UCSD-AML1 (cell line): ENCODE measurements at regions not wholly inside any gene's neighbourhood (a gene's known extent, or its start where the extent isn't known, plus 50 kb on each side); places are given as distances from the start of the nearest gene placed in this dataset.
"Not testable (repeated sequence)": the region's sequence is repeated elsewhere in the genome, so short reads cannot be mapped to it uniquely, and the experiment has no call there.

Experiments
- DNase-seq: peaks from one replicate; lab custom pipeline; 2025; ENCODE audit not compliant: unreplicated experiment; lab: John Stamatoyannopoulos, UW

DNA sequence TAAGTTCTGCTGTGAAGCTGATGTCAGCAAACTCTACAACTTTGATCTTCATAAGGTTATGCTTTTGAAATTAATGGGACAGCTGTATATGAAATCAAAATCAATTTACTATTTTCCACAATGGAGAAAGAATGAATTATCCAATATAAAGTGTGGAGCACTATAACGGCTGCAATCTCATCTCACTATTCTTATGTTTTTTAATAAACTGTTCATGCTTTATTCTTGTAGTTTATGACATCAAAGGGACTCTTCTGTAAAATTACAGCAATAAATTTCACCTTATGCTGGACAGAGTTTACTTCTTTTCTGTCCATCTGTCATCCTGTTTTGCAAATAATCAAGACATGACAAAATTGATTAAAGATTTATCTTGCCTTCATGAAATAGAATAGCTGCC, 192.5 kb downstream of the TECRL start:
- no peak for DNase-seq

DNA sequence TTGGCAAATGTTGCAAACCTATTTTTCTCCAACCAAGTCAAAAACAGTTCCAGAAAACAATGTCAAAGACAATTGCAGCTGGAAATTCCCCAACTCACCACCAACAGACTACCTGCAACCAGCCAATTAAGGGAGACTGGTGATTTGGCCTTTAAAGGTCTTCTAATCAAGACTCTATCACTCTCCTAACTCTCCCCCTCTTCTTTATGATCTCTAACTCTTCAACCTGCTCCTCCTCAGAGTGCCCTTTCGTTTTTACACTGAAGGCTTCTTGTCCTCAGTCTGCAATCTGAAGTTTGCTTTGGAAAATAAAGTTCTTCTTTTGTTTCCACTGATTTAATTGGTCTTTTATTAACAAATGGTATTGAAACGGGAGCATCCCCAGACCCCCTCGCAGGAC, 203.9 kb downstream of the TECRL start:
- DNase-seq = no peak

DNA sequence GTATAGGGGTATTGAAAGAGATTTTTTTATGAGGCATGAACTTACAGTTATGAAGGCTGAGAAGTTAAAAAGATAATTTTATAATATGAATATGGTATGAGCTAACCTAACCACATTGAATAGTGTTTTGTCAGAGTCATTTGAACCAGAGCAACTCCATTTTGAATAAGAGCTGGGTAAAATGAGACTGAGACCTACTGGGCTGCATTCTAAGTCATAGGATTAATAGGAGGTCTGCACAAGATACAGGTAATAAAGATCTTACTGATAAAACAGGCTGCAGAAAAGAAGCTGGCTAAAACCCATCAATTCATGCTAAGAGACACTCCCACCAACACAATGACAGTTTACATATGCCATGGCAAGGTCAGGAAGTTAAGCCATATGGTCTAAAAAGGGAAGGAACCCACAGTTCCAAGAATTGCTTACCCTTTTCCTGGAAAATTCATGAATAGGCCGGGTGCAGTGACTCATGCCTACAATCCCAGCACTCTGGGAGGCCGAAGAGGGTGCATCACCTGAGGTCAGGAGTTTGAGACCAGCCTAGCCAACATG, 209.2 kb downstream of the TECRL start:
- DNase-seq = peak; percentile 52

- DNase-seq = no peak
These were observed 213.7 kb downstream of the TECRL start for GRCh38 chr4:64195582-64195981.

DNA sequence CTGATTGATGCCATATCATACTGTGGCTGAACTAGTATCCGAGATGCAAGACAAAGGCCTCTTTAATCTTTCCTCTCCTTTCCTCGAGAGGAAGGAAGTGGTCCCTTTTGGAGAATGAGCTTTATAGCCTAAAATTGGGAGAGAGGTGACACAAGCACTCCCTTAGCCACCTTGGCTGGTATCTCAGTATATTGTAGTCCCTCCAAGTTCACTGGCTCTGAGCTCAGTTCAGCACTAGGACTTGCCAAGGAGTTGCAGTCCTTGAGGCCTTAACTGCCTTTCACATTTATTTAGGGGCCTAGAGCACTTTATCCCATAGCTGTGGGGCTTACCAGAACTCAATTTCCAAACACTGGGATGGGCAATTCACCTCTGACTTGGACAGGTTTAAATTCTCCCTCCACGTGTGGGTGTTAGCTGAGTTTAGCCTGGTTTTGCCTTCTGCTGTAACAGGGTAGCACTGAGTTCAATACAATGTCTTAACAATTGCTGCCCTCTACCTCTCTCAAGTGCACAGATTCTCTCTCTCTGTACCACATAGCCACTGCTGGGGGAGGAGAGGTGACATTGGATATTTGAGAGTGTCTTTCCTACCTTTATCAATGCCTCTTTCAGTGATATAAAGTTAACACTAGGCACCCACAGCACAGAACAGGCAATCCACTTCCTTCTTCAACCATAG, 216.4 kb downstream of the TECRL start:
- peak; percentile 7 for DNase-seq

DNA sequence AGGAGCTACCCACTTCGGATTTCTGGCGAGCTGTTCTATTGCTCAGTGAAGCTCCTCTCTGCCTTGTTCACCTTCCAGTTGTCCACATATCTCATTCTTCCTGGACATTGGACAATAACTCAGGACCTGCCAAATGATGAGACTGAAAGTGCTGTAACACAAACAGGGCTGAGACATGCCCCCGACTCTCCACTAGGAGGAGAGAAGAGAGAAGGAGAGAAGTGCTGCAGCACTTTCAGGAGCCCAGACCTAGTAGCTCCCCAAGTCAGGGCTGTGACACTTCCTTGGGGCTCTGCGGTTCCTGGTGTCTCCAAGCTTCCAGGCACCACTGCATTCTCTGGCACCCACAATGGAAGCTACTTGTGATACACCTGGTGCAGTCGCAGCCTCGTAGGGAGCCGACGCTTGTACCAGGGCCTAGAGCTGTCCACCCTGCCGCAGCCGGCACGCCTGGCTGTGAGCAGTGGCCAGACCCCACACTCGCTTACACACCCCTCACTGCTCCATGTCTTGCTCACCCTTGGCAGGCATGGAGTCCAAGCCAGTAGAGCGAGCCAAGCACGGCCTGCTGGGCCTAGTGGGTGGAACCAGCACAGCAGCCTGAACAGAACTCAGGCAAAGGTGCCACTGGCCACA, 234.9 kb downstream of the TECRL start:
- DNase-seq = peak; percentile 8

DNA sequence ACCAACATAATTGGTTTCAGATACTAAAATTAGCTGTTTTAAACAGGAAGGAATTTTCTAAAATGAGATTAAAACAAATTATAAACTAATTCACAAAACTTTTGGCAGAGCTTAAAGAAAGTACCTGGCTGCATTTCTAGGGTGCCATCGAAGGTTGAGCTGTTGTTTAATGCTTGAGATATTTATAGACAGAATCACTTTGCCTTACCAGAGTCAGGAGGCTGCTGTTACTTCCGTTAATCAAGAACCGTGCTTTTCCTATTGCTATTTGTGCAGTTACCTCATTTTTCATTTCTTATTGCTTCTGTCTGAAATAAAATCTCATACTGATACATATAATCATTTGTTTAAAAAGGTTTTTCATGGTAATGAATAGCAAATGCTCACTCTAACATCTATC, 242.9 kb downstream of the TECRL start:
- no peak for DNase-seq

DNA sequence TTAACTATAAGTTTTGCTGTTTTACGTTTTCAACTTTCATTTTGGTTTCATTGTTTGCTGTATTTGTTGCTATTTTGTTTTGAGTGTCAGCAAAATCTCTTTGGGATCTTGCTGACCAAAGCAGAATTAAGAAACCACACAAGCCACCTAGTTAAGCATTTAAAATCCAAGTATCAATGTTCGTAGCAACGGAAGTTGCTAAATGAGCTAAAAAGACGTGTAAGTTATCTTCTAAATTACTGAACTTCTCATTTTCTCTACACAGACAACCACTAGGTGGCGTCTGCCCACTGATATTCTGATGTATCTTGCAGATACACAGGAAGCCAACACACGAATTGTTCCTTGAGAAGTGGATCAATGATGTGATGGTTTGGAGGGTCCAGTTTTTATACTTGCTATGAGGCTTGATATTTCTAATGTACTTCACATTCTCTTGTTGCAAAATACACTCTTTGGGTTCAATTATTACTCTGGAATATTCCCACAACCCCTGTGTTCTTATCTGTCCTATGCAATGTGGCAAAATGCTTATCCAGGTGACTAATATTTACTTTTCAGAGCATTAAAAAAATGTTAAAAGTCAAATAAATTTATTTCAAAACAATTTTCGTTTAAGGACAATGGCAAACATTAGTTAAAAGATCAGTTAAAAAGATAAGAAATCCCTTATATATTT, 250.5 kb downstream of the TECRL start:
- peak; percentile 9 for DNase-seq

GRCh38 chr4:64157397-64157796, 251.9 kb downstream of the TECRL start:
- DNase-seq = no peak

GRCh38 chr4:64156253-64156652, 253.0 kb downstream of the TECRL start:
- DNase-seq = peak; percentile 4

DNA sequence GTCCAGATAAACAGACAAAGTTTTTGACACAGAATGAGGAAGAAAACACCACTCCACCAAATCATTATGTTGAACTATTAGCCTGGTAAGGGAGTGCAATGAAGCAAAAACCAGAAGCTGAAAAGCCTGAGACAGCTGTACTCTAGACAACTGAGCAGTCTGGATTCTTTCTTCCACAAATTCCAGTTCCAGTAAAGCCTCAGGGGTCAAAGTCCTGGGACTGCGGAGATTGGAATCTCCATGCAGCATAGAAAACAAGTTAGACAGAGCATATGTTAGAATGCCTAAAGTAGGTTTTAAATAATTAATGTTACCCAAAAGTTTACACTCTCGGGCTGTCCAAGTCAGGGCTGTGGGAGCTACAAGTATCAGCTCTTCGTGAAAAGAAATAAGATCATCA, 263.2 kb downstream of the TECRL start:
- no peak for DNase-seq

DNA sequence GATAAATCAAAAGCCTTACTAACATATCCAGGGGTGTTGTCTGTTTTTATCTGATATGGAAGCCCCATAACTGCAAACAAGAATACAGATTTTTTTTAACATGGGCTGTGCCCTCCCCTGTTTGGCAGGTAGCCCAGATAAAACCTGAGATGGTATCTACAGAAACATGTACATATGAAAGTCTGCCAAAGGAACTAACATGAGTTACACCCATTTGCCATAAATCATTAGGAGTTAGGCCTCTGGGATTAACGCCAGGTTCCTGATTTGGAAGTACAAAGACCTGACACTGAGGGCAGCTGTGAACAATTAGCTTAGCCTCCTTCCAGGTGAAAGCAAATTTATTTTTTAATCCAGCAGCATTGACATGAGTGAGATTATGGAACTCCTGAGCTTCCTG, 264.3 kb downstream of the TECRL start:
- no peak for DNase-seq

GRCh38 chr4:64130907-64131306, 278.3 kb downstream of the TECRL start:
- DNase-seq = no peak

GRCh38 chr4:64125354-64125753, 283.9 kb downstream of the TECRL start:
- no peak for DNase-seq

- peak; percentile 2 for DNase-seq
These were observed 287.4 kb downstream of the TECRL start for GRCh38 chr4:64121803-64122202.

DNA sequence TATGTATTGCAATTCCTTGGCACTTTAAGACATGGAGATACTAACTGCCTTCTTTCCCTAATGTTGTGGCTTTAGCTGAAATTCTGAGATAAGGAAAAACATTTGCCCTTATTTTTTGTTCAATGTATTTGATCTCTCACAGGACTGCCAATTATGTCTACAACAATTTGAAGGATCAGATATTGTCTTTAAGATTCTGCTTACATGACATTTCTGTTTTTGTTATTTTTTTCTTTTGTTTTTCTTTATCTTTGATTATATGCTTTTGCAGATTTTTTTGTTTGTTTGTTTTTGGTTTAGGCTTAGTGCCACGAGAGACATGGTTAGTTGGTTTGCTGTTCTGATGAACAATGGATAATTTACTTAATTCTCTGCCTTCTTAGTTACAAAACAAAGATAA, 303.3 kb downstream of the TECRL start:
- no peak for DNase-seq

GRCh38 chr4:64095398-64095797, 313.9 kb downstream of the TECRL start:
- no peak for DNase-seq

DNA sequence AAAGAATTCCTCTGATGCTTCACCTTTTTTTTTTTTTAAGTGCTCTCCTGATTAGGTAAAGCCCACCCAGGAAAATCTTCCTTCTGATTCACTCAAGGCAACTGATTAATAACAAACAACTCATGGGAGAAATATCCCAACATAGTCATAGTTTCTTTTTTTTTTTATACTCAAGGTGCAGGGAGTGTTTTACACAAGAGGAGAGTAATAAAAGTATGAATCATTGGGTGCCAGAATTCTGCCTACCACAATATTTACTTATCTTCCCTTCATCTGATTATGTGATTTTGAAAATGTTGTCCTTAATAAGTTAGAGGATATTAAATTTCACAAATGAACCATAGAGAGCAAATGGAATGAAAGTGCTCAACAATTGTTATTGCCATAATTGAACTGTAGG, 329.9 kb downstream of the TECRL start:
- no peak for DNase-seq

- no peak for DNase-seq
These were observed 341.2 kb downstream of the TECRL start for GRCh38 chr4:64068096-64068495.

DNA sequence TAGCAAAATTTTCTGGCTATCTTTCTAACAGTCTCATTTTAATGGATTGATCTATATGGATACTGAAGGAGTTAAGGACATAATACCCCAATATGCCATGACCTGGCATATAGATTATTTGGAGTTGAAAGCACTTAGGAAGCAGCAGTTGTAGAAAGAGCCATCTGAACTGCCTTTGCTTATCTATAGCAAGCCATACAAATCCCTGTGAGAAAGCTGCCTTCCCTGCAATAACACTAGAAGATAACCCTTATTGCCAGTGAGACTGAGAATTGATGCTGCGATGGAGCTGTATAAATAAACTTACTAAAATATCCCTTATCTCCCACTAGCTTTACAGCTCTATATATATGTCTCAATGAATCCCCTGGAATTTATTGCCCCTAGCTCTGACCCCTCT, 346.3 kb downstream of the TECRL start:
- no peak for DNase-seq

DNA sequence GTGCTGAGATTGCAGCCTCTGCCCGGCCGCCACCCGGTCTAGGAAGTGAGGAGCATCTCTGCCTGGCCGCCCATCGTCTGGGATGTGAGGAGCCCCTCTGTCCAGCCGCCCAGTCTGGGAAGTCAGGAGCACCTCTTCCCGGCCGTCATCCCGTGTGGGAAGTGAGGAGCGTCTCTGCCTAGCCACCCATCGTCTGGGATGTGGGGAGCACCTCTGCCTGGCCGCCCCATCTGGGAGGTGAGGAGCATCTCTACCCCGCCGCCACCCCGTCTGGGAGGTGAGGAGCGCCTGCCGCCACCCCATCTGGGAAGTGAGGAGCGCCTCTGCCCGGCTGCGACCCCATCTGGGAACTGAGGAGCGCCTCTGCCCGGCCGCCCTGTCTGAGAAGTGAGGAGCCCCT, 372.2 kb downstream of the TECRL start:
- not testable (repeated sequence) for DNase-seq

DNA sequence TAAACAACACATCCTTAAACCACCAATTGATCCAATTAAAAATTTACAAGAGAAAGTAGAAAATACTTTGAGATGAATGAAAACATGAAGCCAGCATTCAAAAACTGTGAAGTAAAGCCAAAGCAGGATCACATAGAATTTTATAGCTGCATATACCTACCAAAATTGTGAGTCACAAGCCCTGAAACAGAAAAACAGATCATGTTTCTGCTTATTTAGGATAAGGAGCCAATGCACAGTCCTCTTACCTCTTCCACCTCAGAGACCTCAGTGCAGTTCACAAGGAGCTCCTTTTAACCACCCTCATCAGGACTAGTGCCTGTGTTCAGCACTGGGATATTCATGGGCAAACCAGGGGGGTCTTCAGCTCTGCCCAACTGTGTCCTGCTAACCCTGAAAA, 386.7 kb downstream of the TECRL start:
- DNase-seq = no peak
